ENCODE measurements at regions not wholly inside any gene's neighbourhood (a gene's known extent, or its start where the extent isn't known, plus 50 kb on each side); places are given as distances from the start of the nearest gene placed in this dataset.

- H2AFZ ChIP-seq (ENCODE audit: low read depth, low read length): no peak overlapping the region
- H3K79me2 ChIP-seq (ENCODE audit: low read length): no peaks in the 10 kb centered on the region
- H3K27ac ChIP-seq (ENCODE audit: low read length): no peak overlapping the region
- no peak overlapping the region for H3K9ac ChIP-seq (ENCODE audit: low read length)
- H3K36me3 ChIP-seq (replicated peaks; ENCODE audit: low read depth, low read length): no peaks in the 10 kb centered on the region
- H3K27me3 ChIP-seq (ENCODE audit: low read depth, low read length): no peaks in the 10 kb centered on the region
- no peaks in the 10 kb centered on the region for H3K4me1 ChIP-seq (ENCODE audit: low read length)
- H3K4me2 ChIP-seq (ENCODE audit: low read length): no peak overlapping the region
- no peak overlapping the region for H3K4me3 ChIP-seq (ENCODE audit: low read length)
- H3K9me3 ChIP-seq (ENCODE audit: insufficient read depth, low read length): no peaks in the 10 kb centered on the region
- TF ChIP-seq CTCF (IDR thresholded peaks at IDR 0.05; ENCODE audit: low read depth, low read length) (no peak), EZH2phosphoT487 (IDR thresholded peaks at IDR 0.05; ENCODE audit: low read depth) (no peak)
- H4K20me1 ChIP-seq (ENCODE audit: insufficient read depth, low read length): no peaks in the 10 kb centered on the region
Observed at GRCh38 chr12:60714141-60714900, 1118.5 kb downstream of the SLC16A7 start.

- Histone ChIP-seq H3K27me3 (ENCODE audit: low read depth, low read length) (no peaks in the 10 kb centered on the region), H3K27ac (ENCODE audit: low read length) (no peak overlapping the region), H3K4me1 (ENCODE audit: low read length) (peaks cover 8% of the 10 kb centered on the region), H3K36me3 (replicated peaks; ENCODE audit: low read depth, low read length) (no peaks in the 10 kb centered on the region), H3K79me2 (ENCODE audit: low read length) (no peaks in the 10 kb centered on the region), H3K9ac (ENCODE audit: low read length) (no peak overlapping the region), H3K4me3 (ENCODE audit: low read length) (no peak overlapping the region; the same call in 1 of the 2 replicates), H2AFZ (ENCODE audit: low read depth, low read length) (no peak overlapping the region), H4K20me1 (ENCODE audit: insufficient read depth, low read length) (no peaks in the 10 kb centered on the region), H3K9me3 (ENCODE audit: insufficient read depth, low read length) (no peaks in the 10 kb centered on the region), H3K4me2 (ENCODE audit: low read length) (peak overlapping the region; percentile 49)
- TF ChIP-seq CTCF (IDR thresholded peaks at IDR 0.05; ENCODE audit: low read depth, low read length) (no peak), EZH2phosphoT487 (IDR thresholded peaks at IDR 0.05; ENCODE audit: low read depth) (no peak)
Observed at GRCh38 chr12:60724475-60724874, 1128.6 kb downstream of the SLC16A7 start.

- Histone ChIP-seq H3K9ac (ENCODE audit: low read length) (no peak overlapping the region), H3K4me3 (ENCODE audit: low read length) (no peak overlapping the region; the same call in 1 of the 2 replicates), H3K36me3 (replicated peaks; ENCODE audit: low read depth, low read length) (no peaks in the 10 kb centered on the region), H3K27ac (ENCODE audit: low read length) (no peak overlapping the region), H3K4me2 (ENCODE audit: low read length) (peak overlapping the region; percentile 49), H3K27me3 (ENCODE audit: low read depth, low read length) (no peaks in the 10 kb centered on the region), H3K9me3 (ENCODE audit: insufficient read depth, low read length) (no peaks in the 10 kb centered on the region), H4K20me1 (ENCODE audit: insufficient read depth, low read length) (no peaks in the 10 kb centered on the region), H3K79me2 (ENCODE audit: low read length) (no peaks in the 10 kb centered on the region), H3K4me1 (ENCODE audit: low read length) (peaks cover 8% of the 10 kb centered on the region), H2AFZ (ENCODE audit: low read depth, low read length) (no peak overlapping the region)
- TF ChIP-seq EZH2phosphoT487 (IDR thresholded peaks at IDR 0.05; ENCODE audit: low read depth) (no peak), CTCF (IDR thresholded peaks at IDR 0.05; ENCODE audit: low read depth, low read length) (no peak)
Observed at GRCh38 chr12:60724984-60725383, 1129.2 kb downstream of the SLC16A7 start.

GRCh38 chr12:60752589-60752988 lies 1156.8 kb downstream of the SLC16A7 start:
- Histone ChIP-seq H3K9ac (ENCODE audit: low read length) (no peak overlapping the region), H3K27me3 (ENCODE audit: low read depth, low read length) (no peaks in the 10 kb centered on the region), H3K4me3 (ENCODE audit: low read length) (no peak overlapping the region), H3K79me2 (ENCODE audit: low read length) (no peaks in the 10 kb centered on the region), H3K4me1 (ENCODE audit: low read length) (0 out of 2 replicates have a peak, but pooled peaks cover 5% of the 10 kb centered on the region), H3K9me3 (ENCODE audit: insufficient read depth, low read length) (no peaks in the 10 kb centered on the region), H2AFZ (ENCODE audit: low read depth, low read length) (no peak overlapping the region), H3K4me2 (ENCODE audit: low read length) (no peak overlapping the region), H3K27ac (ENCODE audit: low read length) (no peak overlapping the region), H4K20me1 (ENCODE audit: insufficient read depth, low read length) (no peaks in the 10 kb centered on the region), H3K36me3 (replicated peaks; ENCODE audit: low read depth, low read length) (no peaks in the 10 kb centered on the region)
- TF ChIP-seq EZH2phosphoT487 (IDR thresholded peaks at IDR 0.05; ENCODE audit: low read depth) (no peak), CTCF (IDR thresholded peaks at IDR 0.05; ENCODE audit: low read depth, low read length) (no peak)

Measured in OCI-LY3 (cell line).